IMR-90 (cell line): ENCODE measurements at regions not wholly inside any gene's neighbourhood (a gene's known extent, or its start where the extent isn't known, plus 50 kb on each side); places are given as distances from the start of the nearest gene placed in this dataset.

Experiments used
- ATAC-seq: fragments of 200-7000 bp; cut with Tn5 transposase; 2 replicates; pipeline ENCODE4 v1.9.1; 2020; ENCODE audit warnings: low read depth, mild to moderate bottlenecking, moderate library complexity
- BruUV-seq: library from RNA; stranded (reverse); fragments of 400-500 nt; replicated peaks from 2 replicates; lab custom pipeline; 2021; lab: Mats Ljungman, UMichigan
- CTCF ChIA-PET: fragments of 300-600 bp; formaldehyde crosslinking; extraction: SDS; loops from one replicate; lab custom pipeline; 2021; ENCODE audit warnings: antibody characterized with exemption; lab: Yijun Ruan, JAX
- POLR2A ChIA-PET: fragments of 300-600 bp; sonication (Branson Sonifier 250); formaldehyde crosslinking; loops from one replicate; lab custom pipeline; 2022; ENCODE audit warnings: antibody characterized with exemption; ENCODE audit not compliant: unreplicated experiment; lab: Charles Lee
- DNase-seq: peaks from one replicate; pipeline ENCODE4 v3.0.0; 2013
- H2AFZ ChIP-seq: replicated peaks from 2 replicates; pipeline ENCODE3; 2013; ENCODE audit warnings: low read length, mild to moderate bottlenecking; ENCODE audit not compliant: poor library complexity
- H2AK5ac ChIP-seq: 2 replicates; pipeline ENCODE4 v1.6.1; 2013; ENCODE audit warnings: low read depth, low read length, inconsistent platforms
- H2AK9ac ChIP-seq: replicated peaks from 2 replicates; pipeline ENCODE3; 2013; ENCODE audit warnings: mild to moderate bottlenecking, low read depth, low read length, moderate library complexity; ENCODE audit not compliant: poor library complexity
- H2BK120ac ChIP-seq: 2 replicates; pipeline ENCODE4 v1.6.1; 2013; ENCODE audit warnings: low read depth, low read length, inconsistent platforms
- H2BK15ac ChIP-seq: 3 replicates; pipeline ENCODE4 v1.6.1; 2013; ENCODE audit warnings: low read depth, low read length, inconsistent platforms
- H2BK20ac ChIP-seq: 2 replicates; pipeline ENCODE4 v1.6.1; 2013; ENCODE audit warnings: low read depth, mild to moderate bottlenecking, inconsistent platforms, low read length, moderate library complexity
- H2BK5ac ChIP-seq: 2 replicates; pipeline ENCODE4 v1.6.1; 2013; ENCODE audit warnings: mild to moderate bottlenecking, low read depth, low read length, inconsistent platforms; ENCODE audit not compliant: poor library complexity, severe bottlenecking
- H3K14ac ChIP-seq: replicated peaks from 2 replicates; pipeline ENCODE4 v1.6.1; 2013; ENCODE audit warnings: low read depth, low read length, inconsistent platforms
- H3K18ac ChIP-seq: 2 replicates; pipeline ENCODE4 v1.6.1; 2013; ENCODE audit warnings: low read depth, low read length, control low read depth
- H3K23ac ChIP-seq: 2 replicates; pipeline ENCODE4 v1.6.1; 2013; ENCODE audit warnings: low read depth, low read length, inconsistent platforms
- H3K27ac ChIP-seq: 2 replicates; pipeline ENCODE4 v1.5.1; 2013; ENCODE audit warnings: mild to moderate bottlenecking, control low read depth, low read length; ENCODE audit not compliant: insufficient read depth
- H3K27me3 ChIP-seq: 2 replicates; pipeline ENCODE4 v1.6.1; 2013; ENCODE audit warnings: low read length; ENCODE audit not compliant: control insufficient read depth, insufficient read depth
- H3K36me3 ChIP-seq: 2 replicates; pipeline ENCODE4 v1.6.1; 2013; ENCODE audit warnings: low read length, mixed read lengths; ENCODE audit not compliant: control insufficient read depth, insufficient read depth
- H3K4ac ChIP-seq: 2 replicates; pipeline ENCODE4 v1.6.1; 2013; ENCODE audit warnings: low read depth, low read length, inconsistent platforms
- H3K4me1 ChIP-seq: 2 replicates; pipeline ENCODE4 v1.6.1; 2013; ENCODE audit warnings: low read length, mixed read lengths; ENCODE audit not compliant: control insufficient read depth, insufficient read depth
- H3K4me2 ChIP-seq: 2 replicates; pipeline ENCODE4 v1.6.1; 2013; ENCODE audit warnings: low read depth, mild to moderate bottlenecking, control low read depth, low read length, moderate library complexity
- H3K4me3 ChIP-seq: 2 replicates; pipeline ENCODE4 v1.5.1; 2013; ENCODE audit warnings: low read depth, mild to moderate bottlenecking, control low read depth, low read length, moderate library complexity; ENCODE audit not compliant: insufficient read depth
- H3K56ac ChIP-seq: 2 replicates; pipeline ENCODE4 v1.6.1; 2013; ENCODE audit warnings: low read length, inconsistent platforms; ENCODE audit not compliant: insufficient read depth; ENCODE audit errors: extremely low read depth
- H3K79me1 ChIP-seq, 2 experiments: 2 replicates each; pipeline ENCODE4 v1.6.1; 2013; ENCODE audit warnings: low read length in 2 of 2, inconsistent platforms in 1 of 2, low read depth in 1 of 2
- H3K9ac ChIP-seq: 2 replicates; pipeline ENCODE4 v1.6.1; 2013; ENCODE audit warnings: low read depth, low read length, control low read depth
- H3K9me1 ChIP-seq: 2 replicates; pipeline ENCODE4 v1.6.1; 2013; ENCODE audit warnings: low read length, inconsistent platforms; ENCODE audit not compliant: insufficient read depth
- H3K9me3 ChIP-seq: 2 replicates; pipeline ENCODE4 v1.6.1; 2013; ENCODE audit warnings: low read length; ENCODE audit not compliant: control insufficient read depth, insufficient read depth
- H4K20me1 ChIP-seq: 2 replicates; pipeline ENCODE4 v1.6.1; 2013; ENCODE audit warnings: low read length, inconsistent platforms; ENCODE audit not compliant: insufficient read depth
- H4K5ac ChIP-seq: 2 replicates; pipeline ENCODE4 v1.6.1; 2013; ENCODE audit warnings: mild to moderate bottlenecking, low read depth, low read length, control low read depth
- H4K8ac ChIP-seq, 2 experiments: 2 replicates each; pipeline ENCODE4 v1.6.1; 2013; ENCODE audit warnings: low read depth in 2 of 2, low read length in 2 of 2, control low read depth in 1 of 2, inconsistent platforms in 1 of 2
- H4K91ac ChIP-seq: 2 replicates; pipeline ENCODE4 v1.6.1; 2013; ENCODE audit warnings: low read depth, low read length, inconsistent platforms; ENCODE audit not compliant: insufficient read depth
- BHLHE40 ChIP-seq: fragments of 150-350 bp; IDR thresholded peaks from 2 replicates; pipeline ENCODE4 v1.6.1; 2016; ENCODE audit warnings: mild to moderate bottlenecking, low read depth, low read length
- CEBPB ChIP-seq: IDR thresholded peaks from 2 replicates; pipeline ENCODE4 v1.6.1; 2012; ENCODE audit warnings: low read depth, low read length, improper control_type of control experiment
- CHD1 ChIP-seq: IDR thresholded peaks from 2 replicates; pipeline ENCODE4 v1.6.1; 2012; ENCODE audit warnings: low read depth, low read length, improper control_type of control experiment
- CTCF ChIP-seq: conservative IDR thresholded peaks from 2 replicates; pipeline ENCODE4 v1.5.1; 2012; ENCODE audit warnings: mild to moderate bottlenecking, low read depth, low read length, improper control_type of control experiment
- FOS ChIP-seq: fragments of 150-350 bp; IDR thresholded peaks from 2 replicates; pipeline ENCODE4 v1.6.1; 2016; ENCODE audit warnings: low read depth, low read length
- MAFK ChIP-seq: IDR thresholded peaks from 2 replicates; pipeline ENCODE4 v1.6.1; 2012; ENCODE audit warnings: low read depth, low read length, improper control_type of control experiment
- MAZ ChIP-seq: IDR thresholded peaks from 2 replicates; pipeline ENCODE4 v1.6.1; 2012; ENCODE audit warnings: low read depth, mild to moderate bottlenecking, low read length, improper control_type of control experiment, moderate library complexity, borderline replicate concordance
- MXI1 ChIP-seq: IDR thresholded peaks from 2 replicates; pipeline ENCODE4 v1.6.1; 2012; ENCODE audit warnings: low read depth, mild to moderate bottlenecking, low read length, moderate library complexity, borderline replicate concordance
- NFE2L2 ChIP-seq: fragments of 150-350 bp; IDR thresholded peaks from 2 replicates; pipeline ENCODE4 v1.6.1; 2016; ENCODE audit warnings: low read depth, mild to moderate bottlenecking, low read length
- POLR2A ChIP-seq: IDR thresholded peaks from 2 replicates; pipeline ENCODE4 v1.6.1; 2012; ENCODE audit warnings: mild to moderate bottlenecking, low read depth, low read length
- RAD21 ChIP-seq: IDR thresholded peaks from 2 replicates; pipeline ENCODE4 v1.6.1; 2012; ENCODE audit warnings: low read length, improper control_type of control experiment
- RCOR1 ChIP-seq: IDR thresholded peaks from 2 replicates; pipeline ENCODE4 v1.6.1; 2012; ENCODE audit warnings: mild to moderate bottlenecking, low read length, improper control_type of control experiment; ENCODE audit not compliant: insufficient replicate concordance
- RFX5 ChIP-seq: IDR thresholded peaks from 2 replicates; pipeline ENCODE4 v1.8.0; 2012; ENCODE audit warnings: low read depth, mild to moderate bottlenecking, low read length, moderate library complexity
- SMC3 ChIP-seq: fragments of 150-350 bp; IDR thresholded peaks from 2 replicates; pipeline ENCODE4 v1.6.1; 2016; ENCODE audit warnings: low read depth, mild to moderate bottlenecking, antibody characterized with exemption, low read length, moderate library complexity
- USF2 ChIP-seq: fragments of 150-350 bp; IDR thresholded peaks from 2 replicates; pipeline ENCODE4 v1.6.1; 2017; ENCODE audit warnings: mild to moderate bottlenecking, antibody characterized with exemption, low read length, low read depth
- WGBS, 2 experiments: methylation state at CpG; one replicate each; pipeline versions ENCODE4 v1.1.5 to v1.1.7; 2013; ENCODE audit warnings: missing lambda C conversion rate in 2 of 2; ENCODE audit not compliant: insufficient read length in 1 of 2; ENCODE audit errors: extremely low coverage in 2 of 2; 5-methylcytosine and 5-hydroxymethylcytosine counted together
- dilution Hi-C: fragments of 300-500 bp; cut with HindIII; formaldehyde crosslinking; loops from one replicate; pipeline ENCODE4 v1.14.3; 2018; ENCODE audit warnings: low sequenced_read_pairs; ENCODE audit not compliant: unreplicated experiment
- in situ Hi-C: fragments of 300-500 bp; cut with MboI; formaldehyde crosslinking; loops from 3 replicates; pipeline ENCODE4 v1.14.3; 2019; ENCODE audit warnings: low sequenced_read_pairs, inconsistent platforms, mixed read lengths
- intact Hi-C: fragments of 100-400 bp; cut with micrococcal nuclease; formaldehyde crosslinking; loops from 2 replicates; pipeline ENCODE4 v1.10.0; 2022
- TF ChIP-seq, protein P1 (sequence below): fragments of 150-350 bp; IDR thresholded peaks from 2 replicates; pipeline ENCODE4 v1.6.1; 2016; ENCODE audit warnings: low read depth, mild to moderate bottlenecking, low read length, moderate library complexity, borderline replicate concordance

GRCh38 chr16:49910541-49911071, 54.7 kb upstream of the ZNF423 start:
- Histone ChIP-seq H3K79me1 (no peaks in the 10 kb centered on the region), H2AK9ac (no peak overlapping the region), H2AFZ (no peak overlapping the region), H3K4ac (no peak overlapping the region), H2AK5ac (no peak overlapping the region), H3K9me1 (no peaks in the 10 kb centered on the region), H3K23ac (no peak overlapping the region), H2BK120ac (no peak overlapping the region), H4K91ac (no peak overlapping the region), H3K27ac (no peak overlapping the region), H3K27me3 (no peaks in the 10 kb centered on the region; the same call in 1 of the 2 replicates), H3K4me3 (no peak overlapping the region), H2BK15ac (no peak overlapping the region), H4K20me1 (no peaks in the 10 kb centered on the region), H3K4me2 (no peak overlapping the region), H3K9ac (no peak overlapping the region), H3K36me3 (no peaks in the 10 kb centered on the region), H3K9me3 (no peaks in the 10 kb centered on the region), H2BK5ac (no peak overlapping the region), H3K4me1 (no peaks in the 10 kb centered on the region), H3K18ac (no peak overlapping the region), H3K14ac (no peak overlapping the region), H3K56ac (no peak overlapping the region), H2BK20ac (no peak overlapping the region), H4K5ac (no peak overlapping the region), H4K8ac (no peak overlapping the region)
- BruUV-seq = no TSS peak
- POLR2A ChIA-PET = no interaction called here
- DNase-seq (no peak), ATAC-seq (no peak)
- intact Hi-C loops = no loop called here
- in situ Hi-C loops = no loop called here
- 31% methylated on average over 4 of the region's 14 CpGs; no CpG with 5 or more reads in 1 of the 2 experiments for WGBS, 2 experiments
- CTCF ChIA-PET = no interaction called here
- no peak for TF ChIP-seq CEBPB
- TF ChIP-seq RCOR1 = no peak
- TF ChIP-seq CHD1 = no peak
- TF ChIP-seq NFE2L2 = no peak
- TF ChIP-seq, protein P1, sequence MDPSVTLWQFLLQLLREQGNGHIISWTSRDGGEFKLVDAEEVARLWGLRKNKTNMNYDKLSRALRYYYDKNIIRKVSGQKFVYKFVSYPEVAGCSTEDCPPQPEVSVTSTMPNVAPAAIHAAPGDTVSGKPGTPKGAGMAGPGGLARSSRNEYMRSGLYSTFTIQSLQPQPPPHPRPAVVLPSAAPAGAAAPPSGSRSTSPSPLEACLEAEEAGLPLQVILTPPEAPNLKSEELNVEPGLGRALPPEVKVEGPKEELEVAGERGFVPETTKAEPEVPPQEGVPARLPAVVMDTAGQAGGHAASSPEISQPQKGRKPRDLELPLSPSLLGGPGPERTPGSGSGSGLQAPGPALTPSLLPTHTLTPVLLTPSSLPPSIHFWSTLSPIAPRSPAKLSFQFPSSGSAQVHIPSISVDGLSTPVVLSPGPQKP = no peak
- TF ChIP-seq POLR2A = no peak
- no peak for TF ChIP-seq MXI1
- no peak for TF ChIP-seq SMC3
- TF ChIP-seq RFX5 = no peak
- no peak for TF ChIP-seq CTCF
- no peak for TF ChIP-seq BHLHE40
- TF ChIP-seq MAZ = no peak
- TF ChIP-seq RAD21 = no peak
- TF ChIP-seq MAFK = no peak
- TF ChIP-seq FOS = no peak
- no peak for TF ChIP-seq USF2
- dilution Hi-C loops = no loop called here
